Loucy (cell line): ENCODE measurements at regions not wholly inside any gene's neighbourhood (a gene's known extent, or its start where the extent isn't known, plus 50 kb on each side); places are given as distances from the start of the nearest gene placed in this dataset.

Source experiments
- H2AFZ ChIP-seq: fragments of 200-600 bp; sonication (generic); 2 replicates; pipeline ENCODE4 v1.6.0; 2016; ENCODE audit warnings: antibody characterized with exemption, mild to moderate bottlenecking, low read length, moderate library complexity
- H3F3A ChIP-seq: fragments of 200-600 bp; 2 replicates; pipeline ENCODE4 v1.6.0; 2016; ENCODE audit warnings: antibody characterized with exemption, low read depth, mild to moderate bottlenecking
- H3K27me3 ChIP-seq: fragments of 200-600 bp; sonication (generic); 2 replicates; pipeline ENCODE4 v1.6.1; 2014; ENCODE audit warnings: low read length, mild to moderate bottlenecking; ENCODE audit not compliant: insufficient read depth, poor library complexity, severe bottlenecking
- H3K36me3 ChIP-seq: fragments of 200-600 bp; sonication (generic); 2 replicates; pipeline ENCODE4 v1.6.1; 2016; ENCODE audit warnings: low read length; ENCODE audit not compliant: insufficient read depth
- H3K4me1 ChIP-seq: fragments of 200-600 bp; sonication (generic); 2 replicates; pipeline ENCODE4 v1.5.1; 2014; ENCODE audit warnings: low read length, mild to moderate bottlenecking; ENCODE audit not compliant: insufficient read depth, poor library complexity, severe bottlenecking
- H3K4me2 ChIP-seq: fragments of 200-600 bp; sonication (generic); 2 replicates; pipeline ENCODE4 v1.6.0; 2014; ENCODE audit warnings: antibody characterized with exemption, low read length, low read depth, mild to moderate bottlenecking; ENCODE audit not compliant: poor library complexity, severe bottlenecking
- H3K4me3 ChIP-seq: fragments of 200-600 bp; sonication (generic); 2 replicates; pipeline ENCODE4 v1.5.1; 2014; ENCODE audit warnings: low read length, mild to moderate bottlenecking, mixed read lengths; ENCODE audit not compliant: poor library complexity, severe bottlenecking
- H3K79me2 ChIP-seq: fragments of 200-600 bp; sonication (generic); 2 replicates; pipeline ENCODE4 v1.6.1; 2014; ENCODE audit warnings: low read length; ENCODE audit not compliant: insufficient read depth
- H3K9ac ChIP-seq: fragments of 200-600 bp; sonication (generic); 2 replicates; pipeline ENCODE4 v1.6.0; 2014; ENCODE audit warnings: mild to moderate bottlenecking, low read depth, low read length, moderate library complexity; ENCODE audit not compliant: poor library complexity, severe bottlenecking
- H3K9me2 ChIP-seq: fragments of 200-600 bp; sonication (generic); replicated peaks from 2 replicates; pipeline ENCODE4 v1.6.1; 2016; ENCODE audit warnings: low read depth, low read length, mixed read lengths
- H3K9me3 ChIP-seq: fragments of 200-600 bp; sonication (generic); 2 replicates; pipeline ENCODE4 v1.6.1; 2014; ENCODE audit warnings: mild to moderate bottlenecking, antibody characterized with exemption, low read length, low read depth; ENCODE audit not compliant: insufficient read depth
- H4K20me1 ChIP-seq: fragments of 200-600 bp; sonication (generic); 2 replicates; pipeline ENCODE4 v1.6.0; 2014; ENCODE audit warnings: antibody characterized with exemption, low read length, mild to moderate bottlenecking; ENCODE audit not compliant: insufficient read depth, poor library complexity, severe bottlenecking
- CTCF ChIP-seq: fragments of 200-600 bp; sonication (generic); conservative IDR thresholded peaks from 2 replicates; pipeline ENCODE4 v1.5.1; 2014; ENCODE audit warnings: mild to moderate bottlenecking, antibody characterized with exemption, low read length
- EZH2phosphoT487 ChIP-seq: fragments of 200-600 bp; IDR thresholded peaks from 2 replicates; pipeline ENCODE4 v1.6.1; 2018; ENCODE audit warnings: antibody characterized with exemption, mild to moderate bottlenecking, moderate library complexity, borderline replicate concordance

GRCh38 chr12:90611891-90612290 lies 343.1 kb downstream of the CCER1 start:
- H2AFZ ChIP-seq = no peak overlapping the region
- H3K4me3 ChIP-seq = no peak overlapping the region
- H3K27me3 ChIP-seq = no peaks in the 10 kb centered on the region
- H3K9me3 ChIP-seq = no peaks in the 10 kb centered on the region; the same call in 1 of the 2 replicates
- no peaks in the 10 kb centered on the region for H3F3A ChIP-seq
- H4K20me1 ChIP-seq = no peaks in the 10 kb centered on the region
- H3K36me3 ChIP-seq = no peaks in the 10 kb centered on the region
- H3K9ac ChIP-seq = no peak overlapping the region
- TF ChIP-seq EZH2phosphoT487 (no peak), CTCF (no peak)
- H3K79me2 ChIP-seq = no peaks in the 10 kb centered on the region
- no peak overlapping the region for H3K4me2 ChIP-seq
- no peaks in the 10 kb centered on the region for H3K4me1 ChIP-seq
- H3K9me2 ChIP-seq = no peaks in the 10 kb centered on the region

DNA sequence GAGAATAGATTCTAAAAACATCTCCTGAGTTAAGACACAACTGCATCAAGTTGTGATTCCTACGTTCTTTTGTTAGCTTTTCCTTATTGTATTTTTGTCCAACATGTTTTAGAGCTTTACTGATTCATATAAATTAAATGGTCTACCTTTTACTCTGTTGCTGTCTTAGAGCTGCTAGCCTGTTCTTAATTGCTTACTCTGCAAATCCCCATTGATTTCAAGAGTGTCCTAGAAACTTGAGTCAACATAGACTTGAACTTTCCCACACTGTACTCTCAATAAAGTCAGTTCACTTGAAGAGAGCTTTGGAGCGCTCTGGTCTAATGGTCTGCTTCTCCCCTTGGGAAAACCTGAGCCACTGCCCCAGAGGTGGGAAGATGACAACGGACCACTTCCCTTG lies 343.9 kb downstream of the CCER1 start:
- Histone ChIP-seq H3K4me2 (no peak overlapping the region), H3K4me1 (no peaks in the 10 kb centered on the region), H3F3A (no peaks in the 10 kb centered on the region), H4K20me1 (no peaks in the 10 kb centered on the region), H3K36me3 (no peaks in the 10 kb centered on the region), H3K79me2 (no peaks in the 10 kb centered on the region), H3K9me2 (no peaks in the 10 kb centered on the region), H3K9ac (no peak overlapping the region), H3K27me3 (no peaks in the 10 kb centered on the region), H2AFZ (no peak overlapping the region), H3K9me3 (no peaks in the 10 kb centered on the region; the same call in 1 of the 2 replicates), H3K4me3 (no peak overlapping the region)
- TF ChIP-seq EZH2phosphoT487 (no peak), CTCF (no peak)

DNA sequence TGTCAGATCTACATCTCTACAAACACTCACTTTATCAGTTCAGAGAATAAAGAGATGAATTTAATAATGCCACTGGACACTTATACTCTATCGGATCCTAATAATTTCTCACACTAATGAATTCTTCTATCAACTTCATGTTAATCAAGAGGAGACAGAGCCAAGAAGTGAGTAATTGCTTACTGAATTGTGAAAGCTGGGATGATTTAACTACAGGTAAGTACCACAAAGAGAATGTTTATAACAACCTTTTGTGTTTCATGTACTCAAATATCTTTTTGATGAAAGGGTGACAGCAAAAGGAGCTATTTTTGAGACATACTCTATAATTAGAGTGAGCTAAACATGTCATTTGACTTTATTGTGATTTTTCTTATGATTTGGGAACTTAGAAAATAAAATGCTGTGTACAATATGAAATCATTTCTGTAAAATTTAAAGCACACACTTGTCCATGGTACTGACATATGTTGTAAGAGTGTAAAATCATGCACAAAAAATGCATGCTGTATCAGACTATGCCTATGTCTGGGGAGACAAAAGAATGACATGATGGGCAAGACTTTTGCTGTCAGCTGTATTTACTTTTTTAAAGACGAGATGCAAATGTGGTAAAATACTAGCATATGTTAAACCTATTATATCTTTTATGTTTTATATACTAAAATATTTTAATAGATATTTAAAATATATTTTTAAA lies 361.2 kb downstream of the CCER1 start:
- H3F3A ChIP-seq = no peaks in the 10 kb centered on the region
- H3K9me2 ChIP-seq = no peaks in the 10 kb centered on the region
- no peaks in the 10 kb centered on the region for H3K79me2 ChIP-seq
- H2AFZ ChIP-seq = no peak overlapping the region
- H3K27me3 ChIP-seq = no peaks in the 10 kb centered on the region
- H3K36me3 ChIP-seq = no peaks in the 10 kb centered on the region
- TF ChIP-seq CTCF (no peak), EZH2phosphoT487 (no peak)
- H3K4me1 ChIP-seq = no peaks in the 10 kb centered on the region
- no peak overlapping the region for H3K4me2 ChIP-seq
- no peaks in the 10 kb centered on the region for H4K20me1 ChIP-seq
- no peak overlapping the region for H3K9ac ChIP-seq
- no peaks in the 10 kb centered on the region for H3K9me3 ChIP-seq
- no peak overlapping the region for H3K4me3 ChIP-seq
